ENCODE measurements at regions not wholly inside any gene's neighbourhood (a gene's known extent, or its start where the extent isn't known, plus 50 kb on each side); places are given as distances from the start of the nearest gene placed in this dataset.
"Not testable (repeated sequence)": the region's sequence is repeated elsewhere in the genome, so short reads cannot be mapped to it uniquely, and the experiment has no call there.

DNA sequence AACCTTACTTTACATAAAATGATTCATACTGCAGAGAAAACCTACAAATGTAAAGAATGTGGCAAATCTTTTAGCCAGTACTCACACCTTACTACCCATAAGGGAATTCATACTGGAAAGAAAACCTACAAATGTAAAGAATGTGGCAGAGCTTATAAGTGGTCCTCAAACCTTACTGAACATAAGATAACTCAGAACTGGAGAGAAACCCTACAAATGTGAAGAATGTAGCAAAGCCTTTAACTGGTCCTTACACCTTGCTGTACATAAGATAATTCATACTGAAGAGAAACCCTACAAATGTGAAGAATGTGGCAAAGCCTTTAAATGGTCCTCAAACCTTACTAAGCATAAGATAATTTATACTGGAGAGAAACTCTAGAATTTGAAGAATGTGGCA is 90.1 kb downstream of the ZNF675 start (continued):
- TF ChIP-seq, protein P1, sequence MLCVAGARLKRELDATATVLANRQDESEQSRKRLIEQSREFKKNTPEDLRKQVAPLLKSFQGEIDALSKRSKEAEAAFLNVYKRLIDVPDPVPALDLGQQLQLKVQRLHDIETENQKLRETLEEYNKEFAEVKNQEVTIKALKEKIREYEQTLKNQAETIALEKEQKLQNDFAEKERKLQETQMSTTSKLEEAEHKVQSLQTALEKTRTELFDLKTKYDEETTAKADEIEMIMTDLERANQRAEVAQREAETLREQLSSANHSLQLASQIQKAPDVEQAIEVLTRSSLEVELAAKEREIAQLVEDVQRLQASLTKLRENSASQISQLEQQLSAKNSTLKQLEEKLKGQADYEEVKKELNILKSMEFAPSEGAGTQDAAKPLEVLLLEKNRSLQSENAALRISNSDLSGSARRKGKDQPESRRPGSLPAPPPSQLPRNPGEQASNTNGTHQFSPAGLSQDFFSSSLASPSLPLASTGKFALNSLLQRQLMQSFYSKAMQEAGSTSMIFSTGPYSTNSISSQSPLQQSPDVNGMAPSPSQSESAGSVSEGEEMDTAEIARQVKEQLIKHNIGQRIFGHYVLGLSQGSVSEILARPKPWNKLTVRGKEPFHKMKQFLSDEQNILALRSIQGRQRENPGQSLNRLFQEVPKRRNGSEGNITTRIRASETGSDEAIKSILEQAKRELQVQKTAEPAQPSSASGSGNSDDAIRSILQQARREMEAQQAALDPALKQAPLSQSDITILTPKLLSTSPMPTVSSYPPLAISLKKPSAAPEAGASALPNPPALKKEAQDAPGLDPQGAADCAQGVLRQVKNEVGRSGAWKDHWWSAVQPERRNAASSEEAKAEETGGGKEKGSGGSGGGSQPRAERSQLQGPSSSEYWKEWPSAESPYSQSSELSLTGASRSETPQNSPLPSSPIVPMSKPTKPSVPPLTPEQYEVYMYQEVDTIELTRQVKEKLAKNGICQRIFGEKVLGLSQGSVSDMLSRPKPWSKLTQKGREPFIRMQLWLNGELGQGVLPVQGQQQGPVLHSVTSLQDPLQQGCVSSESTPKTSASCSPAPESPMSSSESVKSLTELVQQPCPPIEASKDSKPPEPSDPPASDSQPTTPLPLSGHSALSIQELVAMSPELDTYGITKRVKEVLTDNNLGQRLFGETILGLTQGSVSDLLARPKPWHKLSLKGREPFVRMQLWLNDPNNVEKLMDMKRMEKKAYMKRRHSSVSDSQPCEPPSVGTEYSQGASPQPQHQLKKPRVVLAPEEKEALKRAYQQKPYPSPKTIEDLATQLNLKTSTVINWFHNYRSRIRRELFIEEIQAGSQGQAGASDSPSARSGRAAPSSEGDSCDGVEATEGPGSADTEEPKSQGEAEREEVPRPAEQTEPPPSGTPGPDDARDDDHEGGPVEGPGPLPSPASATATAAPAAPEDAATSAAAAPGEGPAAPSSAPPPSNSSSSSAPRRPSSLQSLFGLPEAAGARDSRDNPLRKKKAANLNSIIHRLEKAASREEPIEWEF (CRISPR knock-in tag; IDR thresholded peaks at IDR 0.05): no peak
- TF ChIP-seq, protein P2, sequence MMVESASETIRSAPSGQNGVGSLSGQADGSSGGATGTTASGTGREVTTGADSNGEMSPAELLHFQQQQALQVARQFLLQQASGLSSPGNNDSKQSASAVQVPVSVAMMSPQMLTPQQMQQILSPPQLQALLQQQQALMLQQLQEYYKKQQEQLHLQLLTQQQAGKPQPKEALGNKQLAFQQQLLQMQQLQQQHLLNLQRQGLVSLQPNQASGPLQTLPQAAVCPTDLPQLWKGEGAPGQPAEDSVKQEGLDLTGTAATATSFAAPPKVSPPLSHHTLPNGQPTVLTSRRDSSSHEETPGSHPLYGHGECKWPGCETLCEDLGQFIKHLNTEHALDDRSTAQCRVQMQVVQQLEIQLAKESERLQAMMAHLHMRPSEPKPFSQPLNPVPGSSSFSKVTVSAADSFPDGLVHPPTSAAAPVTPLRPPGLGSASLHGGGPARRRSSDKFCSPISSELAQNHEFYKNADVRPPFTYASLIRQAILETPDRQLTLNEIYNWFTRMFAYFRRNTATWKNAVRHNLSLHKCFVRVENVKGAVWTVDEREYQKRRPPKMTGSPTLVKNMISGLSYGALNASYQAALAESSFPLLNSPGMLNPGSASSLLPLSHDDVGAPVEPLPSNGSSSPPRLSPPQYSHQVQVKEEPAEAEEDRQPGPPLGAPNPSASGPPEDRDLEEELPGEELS (CRISPR knock-in tag; IDR thresholded peaks at IDR 0.05; ENCODE audit: borderline replicate concordance): no peak
- TF ChIP-seq TOE1 (IDR thresholded peaks at IDR 0.05; ENCODE audit: borderline replicate concordance) (no peak), TOE1 (CRISPR knock-in tag; IDR thresholded peaks at IDR 0.05; ENCODE audit: borderline replicate concordance, low read depth) (no peak), ZNF212 (CRISPR knock-in tag; IDR thresholded peaks at IDR 0.05) (no peak), SP2 (IDR thresholded peaks at IDR 0.05; ENCODE audit: extremely low read depth, low read depth, low read length, poor library complexity, severe bottlenecking) (no peak), SAP30 (IDR thresholded peaks at IDR 0.05; ENCODE audit: borderline replicate concordance, insufficient read depth, low read depth, low read length, poor library complexity, severe bottlenecking) (no peak), ZFP30 (CRISPR knock-in tag; IDR thresholded peaks at IDR 0.05; ENCODE audit: borderline replicate concordance) (no peak)
- TF ChIP-seq, protein P3, sequence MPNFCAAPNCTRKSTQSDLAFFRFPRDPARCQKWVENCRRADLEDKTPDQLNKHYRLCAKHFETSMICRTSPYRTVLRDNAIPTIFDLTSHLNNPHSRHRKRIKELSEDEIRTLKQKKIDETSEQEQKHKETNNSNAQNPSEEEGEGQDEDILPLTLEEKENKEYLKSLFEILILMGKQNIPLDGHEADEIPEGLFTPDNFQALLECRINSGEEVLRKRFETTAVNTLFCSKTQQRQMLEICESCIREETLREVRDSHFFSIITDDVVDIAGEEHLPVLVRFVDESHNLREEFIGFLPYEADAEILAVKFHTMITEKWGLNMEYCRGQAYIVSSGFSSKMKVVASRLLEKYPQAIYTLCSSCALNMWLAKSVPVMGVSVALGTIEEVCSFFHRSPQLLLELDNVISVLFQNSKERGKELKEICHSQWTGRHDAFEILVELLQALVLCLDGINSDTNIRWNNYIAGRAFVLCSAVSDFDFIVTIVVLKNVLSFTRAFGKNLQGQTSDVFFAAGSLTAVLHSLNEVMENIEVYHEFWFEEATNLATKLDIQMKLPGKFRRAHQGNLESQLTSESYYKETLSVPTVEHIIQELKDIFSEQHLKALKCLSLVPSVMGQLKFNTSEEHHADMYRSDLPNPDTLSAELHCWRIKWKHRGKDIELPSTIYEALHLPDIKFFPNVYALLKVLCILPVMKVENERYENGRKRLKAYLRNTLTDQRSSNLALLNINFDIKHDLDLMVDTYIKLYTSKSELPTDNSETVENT (CRISPR knock-in tag; IDR thresholded peaks at IDR 0.05): no peak

- H3K9me3 ChIP-seq (replicated peaks; ENCODE audit: control insufficient read depth, insufficient read depth, low read depth, low read length); H3K9me1 ChIP-seq (ENCODE audit: control insufficient read depth, insufficient read depth, low read length); H3K9ac ChIP-seq (ENCODE audit: insufficient read depth in 1 of 2, low read depth in 2 of 2, low read length in 2 of 2); DNase-seq (ENCODE audit: extremely low read depth in 1 of 4, low spot score in 3 of 4); H3K27me3 ChIP-seq (ENCODE audit: control insufficient read depth in 2 of 2, insufficient read depth in 2 of 2, low read length in 2 of 2); H3K79me2 ChIP-seq (ENCODE audit: control insufficient read depth, insufficient read depth, low read length); H4K20me1 ChIP-seq (replicated peaks; ENCODE audit: control insufficient read depth, insufficient read depth, low read length); H2AFZ ChIP-seq (ENCODE audit: low read depth, low read length); H3K4me2 ChIP-seq (ENCODE audit: insufficient read depth, low read length); intact Hi-C loops (cut with micrococcal nuclease); FAIRE-seq; BruUV-seq (replicated peaks); ATAC-seq; H3K27ac ChIP-seq (ENCODE audit: extremely low read depth, low read depth, low read length); H3K4me1 ChIP-seq (replicated peaks in 1 of 2; ENCODE audit: control insufficient read depth in 2 of 2, insufficient read depth in 2 of 2, low read length in 2 of 2); in situ Hi-C loops (cut with MboI); CTCF ChIA-PET (ENCODE audit: low intra/inter-chr PET ratio); H3K36me3 ChIP-seq (ENCODE audit: control insufficient read depth, insufficient read depth, low read length); H3K4me3 ChIP-seq; POLR2A ChIA-PET: not testable (repeated sequence)
- 0% methylated on average over 1 of the region's 12 CpGs for WGBS (ENCODE audit: insufficient coverage, low coverage, missing lambda C conversion rate)
Measured at GRCh38 chr19:23594311-23594710, 92.7 kb downstream of the ZNF675 start.
